Activated CD4-positive, alpha-beta T cell treated with anti-CD3 and anti-CD28 coated beads for 36 hours (primary cell): ENCODE measurements at regions not wholly inside any gene's neighbourhood (a gene's known extent, or its start where the extent isn't known, plus 50 kb on each side); places are given as distances from the start of the nearest gene placed in this dataset.

Experiments
- ATAC-seq: fragments of 200-7000 bp; cut with Tn5 transposase; one replicate; pipeline ENCODE4 v1.10.0; 2021; ENCODE audit warnings: mild to moderate bottlenecking, moderate library complexity
- CTCF ChIA-PET: fragments of 350-600 bp; sonication (Branson Sonifier 250); formaldehyde crosslinking; loops from one replicate; lab custom pipeline; 2021; ENCODE audit warnings: antibody characterized with exemption; lab: Charles Lee
- POLR2A ChIA-PET: fragments of 350-600 bp; sonication (Branson Sonifier 250); formaldehyde crosslinking; loops from one replicate; lab custom pipeline; 2021; ENCODE audit warnings: antibody characterized with exemption, inconsistent platforms; lab: Charles Lee
- DNase-seq: peaks from one replicate; pipeline ENCODE4 v3.0.0-alpha.2; 2020
- H3K27ac Mint-ChIP-seq: one replicate; pipeline ENCODE4 v1.8.0; 2021; ENCODE audit warnings: mixed read lengths
- H3K27me3 Mint-ChIP-seq: one replicate; pipeline ENCODE4 v1.8.0; 2021; ENCODE audit warnings: mixed read lengths
- H3K36me3 Mint-ChIP-seq: one replicate; pipeline ENCODE4 v1.8.0; 2021; ENCODE audit warnings: low read depth, mixed read lengths
- H3K4me1 Mint-ChIP-seq: one replicate; pipeline ENCODE4 v1.8.0; 2021; ENCODE audit warnings: mixed read lengths
- H3K4me3 Mint-ChIP-seq: one replicate; pipeline ENCODE4 v1.8.0; 2021; ENCODE audit warnings: mild to moderate bottlenecking, moderate library complexity, mixed read lengths
- H3K9me3 Mint-ChIP-seq: one replicate; pipeline ENCODE4 v1.8.0; 2021; ENCODE audit warnings: low read depth, mixed read lengths
- intact Hi-C, 2 experiments: fragments of 100-400 bp; cut with DNase I in 1 of 2; cut with micrococcal nuclease in 1 of 2; formaldehyde crosslinking; loops; one replicate each; pipeline versions ENCODE4 v1.14.2 to v1.15.1; 2022 to 2024; cut with DNase I, micrococcal nuclease

DNA sequence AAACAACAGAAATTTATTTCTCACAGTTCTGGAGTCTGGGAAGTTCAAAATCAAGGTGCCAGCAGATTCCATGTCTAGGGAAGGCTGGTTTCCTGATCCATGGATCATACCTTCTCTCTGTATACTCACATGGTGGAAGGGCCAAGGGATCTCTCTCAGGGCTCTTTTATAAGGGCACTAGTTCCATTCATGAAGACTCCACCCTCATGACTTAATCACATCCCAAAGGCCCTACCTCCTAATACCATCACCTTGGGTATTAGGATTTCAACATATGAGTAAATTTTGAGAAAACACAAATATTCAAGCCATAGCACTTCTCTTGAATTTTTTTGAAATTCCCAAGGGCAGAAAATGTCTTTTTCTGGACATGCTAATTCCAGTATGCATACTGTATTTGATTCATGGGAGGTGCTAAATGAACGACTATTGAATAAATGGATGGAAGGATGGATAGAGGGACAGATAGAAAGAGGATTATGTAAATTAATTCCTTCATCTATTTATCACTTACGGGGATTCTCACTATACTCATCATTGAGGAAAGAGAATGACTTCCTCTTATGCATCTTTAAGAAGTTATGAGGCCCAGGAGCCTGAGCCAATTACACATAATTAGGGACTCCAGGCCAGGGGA, 182.8 kb downstream of the NRIP1 start:
- ChIA-PET POLR2A (no interaction called here), CTCF (interaction anchor here (0.9 kb wide), 1 partner anchor 8 kb away, joined by 5 read pairs; no protein-coding TSS in a partner anchor)
- Mint-ChIP-seq H3K4me3 (no peak overlapping the region), H3K27ac (no peak overlapping the region), H3K4me1 (peaks cover 2% of the 10 kb centered on the region), H3K36me3 (no peaks in the 10 kb centered on the region), H3K9me3 (no peaks in the 10 kb centered on the region), H3K27me3 (no peaks in the 10 kb centered on the region)
- DNase-seq (no peak), ATAC-seq (no peak)
- intact Hi-C loops, result loop anchor here in 1 of 2 experiments (5.0 kb wide), 1 partner anchor 600 kb away; no protein-coding TSS in a partner anchor

DNA sequence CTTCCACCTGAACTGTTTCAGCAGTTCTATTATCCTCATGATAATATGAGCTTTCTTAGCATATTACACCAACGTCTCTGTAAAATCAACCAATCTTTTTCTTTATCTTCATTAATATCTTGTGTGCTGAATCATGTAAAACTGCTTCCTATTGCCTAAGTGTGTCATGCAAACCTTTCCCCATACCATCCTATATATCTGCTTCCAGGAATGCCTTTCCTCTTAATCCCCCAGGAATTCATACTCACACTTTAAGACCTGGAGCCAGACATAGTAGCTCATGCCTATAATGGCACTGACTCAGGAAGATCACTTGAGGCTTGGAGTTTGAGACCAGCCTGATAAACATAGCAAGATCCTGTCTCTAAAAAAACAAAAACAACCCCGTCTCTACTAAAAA, 183.9 kb downstream of the NRIP1 start:
- H3K27ac Mint-ChIP-seq, result no peak overlapping the region
- ChIA-PET CTCF (interaction anchor here (0.8 to 0.9 kb wide), 2 partner anchors 9 to 621 kb away, joined by 3 to 5 read pairs; no protein-coding TSS in a partner anchor), POLR2A (no interaction called here)
- H3K9me3 Mint-ChIP-seq, result no peaks in the 10 kb centered on the region
- no peaks in the 10 kb centered on the region for H3K27me3 Mint-ChIP-seq
- ATAC-seq, result no peak
- H3K36me3 Mint-ChIP-seq, result no peaks in the 10 kb centered on the region
- peaks cover 2% of the 10 kb centered on the region for H3K4me1 Mint-ChIP-seq
- intact Hi-C loops, result loop anchor here in 1 of 2 experiments (5.0 kb wide), 1 partner anchor 601 kb away; no protein-coding TSS in a partner anchor
- DNase-seq, result no peak
- H3K4me3 Mint-ChIP-seq, result no peak overlapping the region

DNA sequence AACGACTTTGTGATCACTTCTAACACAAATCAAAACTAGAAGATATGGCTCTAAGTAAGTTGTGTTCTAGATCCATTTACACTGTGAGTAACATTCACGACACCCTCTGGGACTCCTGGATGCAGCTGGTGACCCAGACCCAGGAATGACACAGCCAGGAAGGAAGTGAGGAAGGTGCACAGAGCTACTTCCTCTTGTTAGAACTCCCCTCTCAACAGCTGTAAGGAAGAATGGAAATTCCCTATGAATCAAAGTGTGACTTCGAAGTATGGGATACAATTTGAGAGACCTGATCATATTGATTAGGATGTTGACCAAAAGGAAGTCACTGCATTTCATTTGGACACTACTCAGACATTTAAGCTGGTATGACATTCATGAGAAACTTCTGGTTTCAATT, 185.3 kb downstream of the NRIP1 start:
- no peak overlapping the region for H3K4me3 Mint-ChIP-seq
- ATAC-seq (no peak), DNase-seq (no peak)

DNA sequence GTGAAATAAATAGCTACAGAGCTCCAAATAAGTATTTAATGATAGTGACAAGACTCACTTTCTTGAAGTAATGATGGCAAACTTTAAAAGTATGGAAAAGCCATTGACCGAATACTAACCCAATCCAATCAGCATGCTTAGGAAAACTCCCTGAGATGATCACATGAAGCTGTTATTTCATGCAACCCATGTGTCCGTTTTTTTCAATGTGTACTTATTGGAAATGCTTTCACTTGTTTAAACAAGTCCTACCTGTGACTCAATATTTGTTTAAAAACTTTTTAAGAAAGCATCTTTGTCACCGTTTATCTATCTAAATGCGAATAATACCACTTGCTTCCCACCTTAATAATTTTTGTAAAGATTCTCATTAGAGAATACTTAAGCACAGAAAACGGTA, 185.8 kb downstream of the NRIP1 start:
- peaks cover 2% of the 10 kb centered on the region for H3K4me1 Mint-ChIP-seq
- H3K4me3 Mint-ChIP-seq, result no peak overlapping the region
- ChIA-PET CTCF (no interaction called here), POLR2A (no interaction called here)
- no peaks in the 10 kb centered on the region for H3K9me3 Mint-ChIP-seq
- ATAC-seq (no peak), DNase-seq (no peak)
- H3K27ac Mint-ChIP-seq, result no peak overlapping the region
- no peaks in the 10 kb centered on the region for H3K36me3 Mint-ChIP-seq
- intact Hi-C loops, result no loop called here
- H3K27me3 Mint-ChIP-seq, result no peaks in the 10 kb centered on the region

More for the DNA sequence above, 185.3 kb downstream of the NRIP1 start:
- POLR2A ChIA-PET, result no interaction called here
- H3K27me3 Mint-ChIP-seq, result no peaks in the 10 kb centered on the region
- no peaks in the 10 kb centered on the region for H3K9me3 Mint-ChIP-seq
- no peak overlapping the region for H3K27ac Mint-ChIP-seq
- intact Hi-C loops, result no loop called here
- CTCF ChIA-PET, result interaction anchor here (1.5 kb wide), 1 partner anchor 15 kb away, joined by 4 read pairs; no protein-coding TSS in a partner anchor
- no peaks in the 10 kb centered on the region for H3K36me3 Mint-ChIP-seq
- H3K4me1 Mint-ChIP-seq, result peaks cover 2% of the 10 kb centered on the region

DNA sequence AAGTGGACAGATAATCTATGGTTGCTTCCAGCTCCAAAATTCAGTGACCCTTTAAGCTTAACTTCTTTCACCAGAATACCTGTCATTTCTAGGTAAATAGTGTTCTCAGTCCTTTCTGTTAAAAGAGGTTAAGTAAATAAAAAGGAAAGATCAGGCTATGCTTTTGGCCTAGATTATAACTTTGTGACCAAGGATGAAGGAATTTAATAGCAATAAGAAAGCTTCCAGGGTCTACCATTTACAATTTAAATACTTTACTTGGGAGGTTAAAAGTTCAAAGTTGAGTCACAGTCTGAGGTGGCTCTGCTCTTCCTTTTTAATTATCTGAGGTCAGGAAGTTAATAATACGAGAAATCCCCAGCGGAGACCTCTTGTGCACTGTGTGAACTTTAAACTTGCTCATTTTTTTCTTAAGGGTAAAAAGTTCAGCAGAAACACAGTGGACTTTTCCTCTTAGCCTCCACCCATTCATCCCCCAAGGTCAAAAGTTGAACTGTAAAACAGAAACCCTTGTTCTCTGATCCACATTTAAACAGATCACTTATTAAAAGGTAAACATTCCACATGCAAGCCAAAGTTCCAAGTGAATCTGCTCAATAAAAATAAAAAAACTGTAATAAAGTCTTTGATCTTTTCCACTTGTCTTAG, 187.1 kb downstream of the NRIP1 start:
- intact Hi-C loops, result no loop called here
- ATAC-seq, result no peak
- H3K4me1 Mint-ChIP-seq, result peaks cover 2% of the 10 kb centered on the region
- no peaks in the 10 kb centered on the region for H3K27me3 Mint-ChIP-seq
- H3K36me3 Mint-ChIP-seq, result no peaks in the 10 kb centered on the region
- H3K9me3 Mint-ChIP-seq, result no peaks in the 10 kb centered on the region
- ChIA-PET CTCF (interaction anchor here (1.2 kb wide), 2 partner anchors 8 to 137 kb away, joined by 3 to 4 read pairs; no protein-coding TSS in a partner anchor), POLR2A (no interaction called here)
- no peak overlapping the region for H3K4me3 Mint-ChIP-seq
- no peak overlapping the region for H3K27ac Mint-ChIP-seq
- no peak for DNase-seq

DNA sequence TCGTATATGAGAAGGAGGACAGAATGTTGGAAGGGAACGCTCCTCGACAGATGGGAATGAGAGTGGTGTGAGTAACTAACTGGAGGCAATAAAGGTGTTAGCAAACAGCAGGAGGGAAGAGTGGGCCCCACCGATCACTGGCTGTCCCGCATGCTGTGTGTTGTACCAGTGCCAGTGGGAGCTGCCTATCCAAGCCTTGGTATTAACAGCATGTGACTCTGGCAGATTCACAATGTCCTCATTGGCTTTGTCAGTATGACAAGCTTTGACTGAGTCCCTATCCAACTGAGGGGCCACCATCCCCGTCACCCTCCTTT, 188.3 kb downstream of the NRIP1 start:
- DNase-seq (no peak), ATAC-seq (no peak)
- POLR2A ChIA-PET, result no interaction called here
- H3K4me1 Mint-ChIP-seq, result peaks cover 2% of the 10 kb centered on the region
- intact Hi-C loops, result no loop called here
- H3K27ac Mint-ChIP-seq, result no peak overlapping the region
- H3K4me3 Mint-ChIP-seq, result no peak overlapping the region
- CTCF ChIA-PET, result interaction anchor here (0.9 to 1.2 kb wide), 2 partner anchors 27 to 135 kb away, joined by 3 read pairs; no protein-coding TSS in a partner anchor
- H3K27me3 Mint-ChIP-seq, result no peaks in the 10 kb centered on the region
- H3K9me3 Mint-ChIP-seq, result no peaks in the 10 kb centered on the region
- H3K36me3 Mint-ChIP-seq, result no peaks in the 10 kb centered on the region

DNA sequence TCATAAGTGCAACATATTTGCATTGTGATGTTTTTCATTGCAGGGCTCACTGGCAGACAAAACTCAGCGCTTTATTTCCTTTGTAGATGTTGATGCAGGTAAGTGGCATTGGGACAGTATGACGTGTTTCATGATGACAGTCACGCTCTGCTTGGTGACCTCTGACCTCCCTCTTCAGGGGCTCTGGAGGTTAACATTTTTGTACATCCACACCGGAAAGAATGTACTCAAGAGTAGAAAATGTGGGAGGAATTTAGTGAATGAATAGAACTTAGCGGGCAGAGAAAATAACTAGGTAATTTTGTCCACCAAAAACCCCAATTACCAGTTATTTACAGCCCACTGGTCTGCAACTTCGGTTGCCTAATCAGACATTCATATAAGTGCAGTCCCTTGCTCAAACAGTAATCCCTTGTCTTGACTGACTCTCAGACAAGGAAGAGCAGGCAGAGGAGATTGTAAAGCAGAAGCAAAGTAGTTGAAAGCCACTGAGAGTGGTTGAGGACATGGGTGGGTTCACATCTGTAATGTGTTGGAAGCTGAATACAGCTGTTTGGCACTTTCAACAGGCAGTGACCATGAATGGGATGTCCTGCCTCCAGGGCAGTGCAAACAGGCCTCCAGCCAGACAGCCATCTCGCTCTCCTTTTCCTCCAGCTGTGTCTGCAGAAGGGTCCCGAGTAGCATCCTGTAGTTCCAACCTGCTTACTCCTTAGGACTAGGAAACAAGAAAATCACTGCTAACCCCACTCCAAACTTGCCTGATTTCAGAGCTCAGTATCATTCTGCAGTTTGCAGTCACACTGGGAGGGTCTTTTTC, 188.9 kb downstream of the NRIP1 start:
- H3K9me3 Mint-ChIP-seq, result no peaks in the 10 kb centered on the region
- no peaks in the 10 kb centered on the region for H3K36me3 Mint-ChIP-seq
- ATAC-seq (no peak), DNase-seq (no peak)
- no peak overlapping the region for H3K27ac Mint-ChIP-seq
- H3K4me3 Mint-ChIP-seq, result no peak overlapping the region
- ChIA-PET POLR2A (no interaction called here), CTCF (interaction anchor here (0.9 to 1.2 kb wide), 2 partner anchors 26 to 135 kb away, joined by 3 read pairs; no protein-coding TSS in a partner anchor)
- no peaks in the 10 kb centered on the region for H3K27me3 Mint-ChIP-seq
- intact Hi-C loops, result no loop called here
- peaks cover 2% of the 10 kb centered on the region for H3K4me1 Mint-ChIP-seq

DNA sequence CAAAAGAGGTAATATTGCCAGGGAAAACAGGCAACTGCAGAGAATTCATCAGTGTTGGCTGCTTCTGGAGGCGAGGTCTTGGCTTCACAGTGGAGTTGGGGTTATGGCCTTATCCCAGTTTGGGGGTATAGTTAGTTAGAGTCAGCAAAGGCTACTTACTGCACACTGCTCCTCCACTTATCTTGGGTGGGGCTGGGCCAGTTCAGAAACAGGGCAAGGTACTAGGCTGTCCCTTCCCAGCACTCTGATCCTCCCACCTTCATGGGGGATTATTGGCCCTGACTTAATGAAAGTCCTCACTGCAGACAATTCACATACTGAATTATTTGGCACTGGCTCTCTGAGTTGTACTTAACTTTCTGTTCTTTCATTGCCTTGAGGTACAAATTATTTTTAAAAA, 189.6 kb downstream of the NRIP1 start:
- H3K4me1 Mint-ChIP-seq, result peaks cover 2% of the 10 kb centered on the region
- ATAC-seq, result no peak
- no peaks in the 10 kb centered on the region for H3K9me3 Mint-ChIP-seq
- H3K36me3 Mint-ChIP-seq, result no peaks in the 10 kb centered on the region
- intact Hi-C loops, result no loop called here
- CTCF ChIA-PET, result interaction anchor here (0.7 kb wide), 1 partner anchor 213 kb away, joined by 3 read pairs; no protein-coding TSS in a partner anchor
- no peaks in the 10 kb centered on the region for H3K27me3 Mint-ChIP-seq
- POLR2A ChIA-PET, result no interaction called here
- H3K4me3 Mint-ChIP-seq, result no peak overlapping the region
- no peak overlapping the region for H3K27ac Mint-ChIP-seq
- DNase-seq, result no peak

DNA sequence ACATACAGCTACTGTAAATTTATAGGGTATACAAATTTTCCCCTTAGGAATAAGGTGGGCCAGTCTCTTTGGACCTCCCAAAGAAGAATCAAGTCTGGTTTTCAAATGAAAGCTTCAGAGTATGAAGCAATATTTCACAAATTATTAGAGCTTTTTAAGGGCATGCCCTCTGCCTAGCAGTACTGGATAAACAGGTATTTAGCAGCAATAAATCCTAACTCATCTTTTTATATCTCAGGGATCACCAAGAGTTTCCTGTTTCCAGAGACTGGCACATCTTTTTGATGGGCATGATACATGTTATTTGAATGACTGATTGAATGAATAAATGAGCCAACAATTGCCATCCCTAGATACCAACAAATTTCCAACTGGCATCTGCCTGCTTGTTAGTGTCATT, 190.4 kb downstream of the NRIP1 start:
- no peak for DNase-seq
- Mint-ChIP-seq H3K36me3 (no peaks in the 10 kb centered on the region), H3K4me3 (no peak overlapping the region), H3K4me1 (peaks cover 2% of the 10 kb centered on the region), H3K27me3 (no peaks in the 10 kb centered on the region), H3K9me3 (no peaks in the 10 kb centered on the region), H3K27ac (no peak overlapping the region)
- POLR2A ChIA-PET, result no interaction called here
- CTCF ChIA-PET, result interaction anchor here (1.2 kb wide), 1 partner anchor 9 kb away, joined by 3 read pairs; no protein-coding TSS in a partner anchor
- intact Hi-C loops, result no loop called here
- no peak for ATAC-seq

DNA sequence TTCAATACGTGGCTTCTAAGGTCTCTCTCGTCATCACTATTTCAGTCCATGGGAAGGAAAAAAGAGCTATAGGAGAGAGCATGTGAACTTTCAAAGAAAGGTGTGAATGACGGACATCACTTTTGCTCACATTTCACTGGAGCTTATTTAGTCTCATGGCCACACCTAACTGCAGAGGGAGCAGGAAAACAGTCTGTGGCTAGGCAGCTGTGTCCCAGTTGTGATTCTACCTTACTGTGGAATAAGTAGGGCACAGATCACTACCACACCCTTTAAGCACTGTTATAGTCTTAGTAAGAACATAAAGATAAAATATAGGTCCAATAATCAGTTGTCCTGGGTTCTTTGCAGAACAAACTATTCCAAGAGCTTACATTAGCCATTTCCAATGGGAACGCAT, 192.9 kb downstream of the NRIP1 start:
- no peaks in the 10 kb centered on the region for H3K9me3 Mint-ChIP-seq
- POLR2A ChIA-PET, result no interaction called here
- H3K27me3 Mint-ChIP-seq, result peaks cover 2% of the 10 kb centered on the region

DNA sequence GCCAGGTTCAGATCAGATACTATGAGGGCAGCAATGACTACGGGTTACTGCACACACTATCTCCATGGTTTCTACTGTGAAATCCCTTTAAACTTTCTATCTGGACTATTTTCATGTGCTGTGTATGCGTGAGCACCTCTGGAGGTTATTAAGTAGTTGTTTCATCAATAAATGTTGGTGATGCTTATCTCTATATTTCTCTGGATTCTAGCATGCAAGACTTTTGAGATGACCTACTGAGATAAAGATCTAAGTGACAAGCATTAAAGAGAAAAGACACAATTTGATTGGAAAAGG, 194.0 kb downstream of the NRIP1 start:
- POLR2A ChIA-PET, result no interaction called here
- H3K36me3 Mint-ChIP-seq, result no peaks in the 10 kb centered on the region
- no peak for DNase-seq
- CTCF ChIA-PET, result no interaction called here
- H3K4me3 Mint-ChIP-seq, result no peak overlapping the region
- H3K27me3 Mint-ChIP-seq, result peaks cover 2% of the 10 kb centered on the region
- no peak overlapping the region for H3K27ac Mint-ChIP-seq
- H3K4me1 Mint-ChIP-seq, result peaks cover 4% of the 10 kb centered on the region
- intact Hi-C loops, result no loop called here
- H3K9me3 Mint-ChIP-seq, result no peaks in the 10 kb centered on the region
- no peak for ATAC-seq

More for the DNA sequence above, 192.9 kb downstream of the NRIP1 start:
- Mint-ChIP-seq H3K4me3 (no peak overlapping the region), H3K36me3 (no peaks in the 10 kb centered on the region), H3K4me1 (peaks cover 4% of the 10 kb centered on the region), H3K27ac (no peak overlapping the region)
- DNase-seq (no peak), ATAC-seq (no peak)
- intact Hi-C loops, result no loop called here
- CTCF ChIA-PET, result no interaction called here
